ENCODE measurements at regions not wholly inside any gene's neighbourhood (a gene's known extent, or its start where the extent isn't known, plus 50 kb on each side); places are given as distances from the start of the nearest gene placed in this dataset.

DNA sequence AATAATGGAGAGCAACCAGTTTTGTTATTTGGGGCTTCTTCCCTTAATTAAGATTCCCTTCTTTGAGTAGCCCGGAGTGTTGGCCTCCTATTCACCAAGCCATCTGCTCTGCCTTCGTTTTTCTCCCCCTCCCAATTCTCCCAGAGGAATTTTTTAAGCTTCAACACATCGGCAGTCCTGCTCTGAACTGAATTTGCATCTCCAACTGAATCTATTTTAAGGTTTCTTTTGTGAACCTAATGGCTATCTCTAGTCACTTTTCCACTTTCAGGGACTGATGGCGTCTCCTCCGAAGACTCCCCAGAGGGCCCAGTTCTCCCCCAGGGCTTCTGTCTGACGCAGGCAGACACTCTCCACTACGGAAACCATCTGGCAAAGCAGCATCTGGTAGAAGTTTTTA is 280.2 kb downstream of the ADGRA3 start:
- Histone ChIP-seq H3K36me3 (no peaks in the 10 kb centered on the region), H3K9me3 (no peaks in the 10 kb centered on the region), H3K27ac (peak overlapping the region in 2 of 12 donors; percentile 42 to 45), H3K4me1 (no peaks in the 10 kb centered on the region), H3K4me3 (no peak overlapping the region), H3K27me3 (peaks cover 0 to 19% (median 0%) of the 10 kb centered on the region in 9 donors)
- intact Hi-C loops (cut with DNase I), result loop anchor here in 1 of 10 donors (5.0 kb wide), 1 partner anchor 92 kb away; no protein-coding TSS in a partner anchor
- DNase-seq (peak; percentile 25 to 66 (median 54)), ATAC-seq (peak in 2 of 4 donors; percentile 57 to 61)
- WGBS, 4 donors, result 32 to 45% (median 41%) methylated on average over 7 of the region's 7 CpGs
- TF ChIP-seq POLR2A (IDR thresholded peaks at IDR 0.05), result no peak

GRCh38 chr4:22233230-22233629 is 282.6 kb downstream of the ADGRA3 start:
- H3K4me3 ChIP-seq, result no peak overlapping the region
- no peaks in the 10 kb centered on the region for H3K4me1 ChIP-seq
- peaks cover 0 to 13% (median 0%) of the 10 kb centered on the region in 9 donors for H3K27me3 ChIP-seq
- ATAC-seq (no peak), DNase-seq (no peak)
- intact Hi-C loops (cut with DNase I), result no loop called here
- H3K27ac ChIP-seq, result no peak overlapping the region
- WGBS, 4 donors, result 35 to 54% (median 50%) methylated on average over 7 of the region's 7 CpGs
- no peaks in the 10 kb centered on the region for H3K9me3 ChIP-seq
- TF ChIP-seq CTCF (IDR thresholded peaks at IDR 0.05) (no peak), POLR2A (IDR thresholded peaks at IDR 0.05) (no peak)
- no peaks in the 10 kb centered on the region for H3K36me3 ChIP-seq

DNA sequence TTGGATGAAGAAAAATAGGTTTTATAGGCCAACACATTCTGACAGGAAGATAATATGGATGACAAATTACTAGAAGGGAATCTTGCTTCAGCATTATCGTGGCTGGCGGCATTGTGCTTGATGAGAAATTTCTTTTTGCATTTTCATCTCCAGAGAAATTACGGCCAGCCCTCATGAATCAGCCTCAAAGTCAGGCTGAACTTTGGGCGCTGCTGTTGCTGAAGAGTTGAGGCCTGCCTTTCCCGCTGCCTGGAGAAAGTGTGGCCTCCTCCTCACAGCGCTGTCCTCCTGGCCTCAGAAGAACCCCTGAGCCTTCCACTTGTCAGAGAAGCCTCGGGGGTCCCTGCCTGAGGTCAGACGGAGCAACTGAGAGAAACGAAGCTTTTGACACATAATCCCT is 272.4 kb upstream of the KCNIP4 start:
- no peak for DNase-seq
- no peak for TF ChIP-seq POLR2A (IDR thresholded peaks at IDR 0.05)
- H3K9me3 ChIP-seq, result no peaks in the 10 kb centered on the region
- no peaks in the 10 kb centered on the region for H3K27me3 ChIP-seq
- WGBS, 4 donors, result 61 to 68% (median 65%) methylated on average over 9 of the region's 9 CpGs
- H3K27ac ChIP-seq, result no peak overlapping the region
- H3K4me3 ChIP-seq, result no peak overlapping the region
- H3K36me3 ChIP-seq, result no peaks in the 10 kb centered on the region
- no peak for ATAC-seq
- H3K4me1 ChIP-seq, result no peaks in the 10 kb centered on the region
- intact Hi-C loops (cut with DNase I), result no loop called here

DNA sequence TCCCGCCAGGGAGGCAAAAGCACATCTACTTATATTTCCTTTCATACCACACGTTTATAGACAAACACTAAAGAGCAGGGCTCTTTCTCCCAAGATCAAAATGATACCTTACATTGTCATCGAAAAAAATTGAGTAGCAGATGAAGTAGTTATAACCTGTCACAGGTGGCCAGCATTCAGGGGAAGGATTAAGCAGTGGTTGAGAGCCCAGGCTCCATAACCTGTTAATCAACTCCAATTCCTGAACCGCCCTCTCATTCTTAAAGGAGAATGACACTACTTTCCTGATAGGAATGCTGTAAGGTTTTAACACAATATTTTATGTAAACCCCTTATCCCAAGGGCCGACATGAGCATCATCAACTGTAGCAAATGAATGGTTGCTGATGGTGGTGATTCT is 268.9 kb upstream of the KCNIP4 start:
- Histone ChIP-seq H3K27me3 (no peaks in the 10 kb centered on the region), H3K27ac (no peak overlapping the region), H3K4me3 (no peak overlapping the region), H3K36me3 (no peaks in the 10 kb centered on the region), H3K4me1 (no peaks in the 10 kb centered on the region), H3K9me3 (no peaks in the 10 kb centered on the region)
- TF ChIP-seq POLR2A (IDR thresholded peaks at IDR 0.05), result no peak
- no peak for TF ChIP-seq CTCF (IDR thresholded peaks at IDR 0.05)
- WGBS, 4 donors, result 73 to 80% (median 75%) methylated on average over 5 of the region's 5 CpGs
- DNase-seq (no peak), ATAC-seq (no peak)
- intact Hi-C loops (cut with DNase I), result no loop called here

- Histone ChIP-seq H3K27ac (no peak overlapping the region), H3K9me3 (no peaks in the 10 kb centered on the region), H3K4me1 (no peaks in the 10 kb centered on the region), H3K27me3 (no peaks in the 10 kb centered on the region), H3K4me3 (no peak overlapping the region), H3K36me3 (no peaks in the 10 kb centered on the region)
- TF ChIP-seq CTCF (IDR thresholded peaks at IDR 0.05) (no peak), POLR2A (IDR thresholded peaks at IDR 0.05) (no peak)
- no peak for ATAC-seq
- WGBS, 4 donors, result 81 to 93% (median 91%) methylated on average over 1 of the region's 1 CpG
- intact Hi-C loops (cut with DNase I), result no loop called here
- no peak for DNase-seq
These were observed 267.7 kb upstream of the KCNIP4 start for GRCh38 chr4:22216278-22216677.

Measured in heart left ventricle (tissue), 16 donors.